Endothelial cell of umbilical vein (primary cell): ENCODE measurements at regions not wholly inside any gene's neighbourhood (a gene's known extent, or its start where the extent isn't known, plus 50 kb on each side); places are given as distances from the start of the nearest gene placed in this dataset.

ENCODE experiments used
- CTCF ChIP-seq, 2 donors: IDR thresholded peaks; 1 replicate in 1 of 2; 2 replicates in 1 of 2; pipeline ENCODE4 v1.5.1; 2011; ENCODE audit warnings: low read length in 2 of 2, mild to moderate bottlenecking in 2 of 2, moderate library complexity in 2 of 2, control low read depth in 1 of 2, inconsistent platforms in 1 of 2, low read depth in 1 of 2; ENCODE audit not compliant: insufficient read depth in 1 of 2; ENCODE audit errors: extremely low read depth in 1 of 2
- EZH2 ChIP-seq: IDR thresholded peaks from 2 replicates; pipeline ENCODE4 v1.6.1; 2012; ENCODE audit warnings: borderline replicate concordance, low read depth, mild to moderate bottlenecking, moderate library complexity, low read length, inconsistent platforms; ENCODE audit not compliant: severe bottlenecking
- GATA2 ChIP-seq: IDR thresholded peaks from 2 replicates; pipeline ENCODE4 v1.7.0; 2011; ENCODE audit warnings: low read depth, mild to moderate bottlenecking, moderate library complexity, mixed read lengths, low read length; ENCODE audit not compliant: insufficient read length, insufficient read depth
- JUN ChIP-seq: IDR thresholded peaks from 2 replicates; pipeline ENCODE4 v1.6.1; 2011; ENCODE audit warnings: borderline replicate concordance, low read depth; ENCODE audit not compliant: insufficient read length, insufficient read depth
- MAX ChIP-seq: IDR thresholded peaks from 2 replicates; pipeline ENCODE4 v1.6.1; 2011; ENCODE audit not compliant: insufficient read depth, insufficient read length
- MYC ChIP-seq: IDR thresholded peaks from one replicate; pipeline ENCODE4 v1.6.1; 2011; ENCODE audit warnings: mild to moderate bottlenecking, low read depth, low read length
- POLR2A ChIP-seq: IDR thresholded peaks from 2 replicates; pipeline ENCODE4 v1.6.1; 2012; ENCODE audit warnings: low read depth, mild to moderate bottlenecking, control low read depth, low read length
- POLR2AphosphoS5 ChIP-seq: IDR thresholded peaks from 2 replicates; pipeline ENCODE4 v1.6.1; 2012; ENCODE audit warnings: low read depth, mild to moderate bottlenecking, control low read depth, low read length, moderate library complexity; ENCODE audit not compliant: insufficient read depth

- TF ChIP-seq CTCF (IDR thresholded peaks at IDR 0.05; ENCODE audit: extremely low read depth in 1 of 2, insufficient read depth in 1 of 2, low read depth in 1 of 2, low read length in 2 of 2) (no peak), MAX (no peak), POLR2A (no peak), EZH2 (no peak), POLR2AphosphoS5 (no peak), JUN (no peak), GATA2 (no peak), MYC (no peak)
These were observed 106.9 kb downstream of the SMIM20 start for GRCh38 chr4:26020881-26021280.
